ENCODE measurements at regions not wholly inside any gene's neighbourhood (a gene's known extent, or its start where the extent isn't known, plus 50 kb on each side); places are given as distances from the start of the nearest gene placed in this dataset.

DNA sequence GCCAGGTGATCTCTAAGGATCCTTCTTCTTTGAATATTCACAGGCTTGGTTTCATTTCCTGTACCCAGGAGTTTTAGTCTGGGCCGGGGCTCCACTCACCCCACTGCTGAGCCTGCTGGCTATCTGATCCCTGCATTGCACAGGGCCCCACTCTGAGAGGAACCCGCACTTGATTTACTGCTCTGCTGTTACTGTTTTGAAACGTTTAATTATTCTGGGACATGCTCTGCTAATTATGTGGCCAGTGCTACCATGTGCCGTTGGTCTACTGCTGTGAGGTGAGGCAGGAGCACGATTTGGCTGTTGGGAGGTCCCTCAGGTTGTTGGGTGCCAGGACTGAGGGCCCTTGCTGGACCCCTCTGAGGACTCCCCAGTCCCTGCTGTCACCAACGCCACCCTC, 108.7 kb upstream of the SIRPA start:
- no peak for TF ChIP-seq EZH2 (IDR thresholded peaks at IDR 0.05; ENCODE audit: low read length)
- TF ChIP-seq, protein P1, sequence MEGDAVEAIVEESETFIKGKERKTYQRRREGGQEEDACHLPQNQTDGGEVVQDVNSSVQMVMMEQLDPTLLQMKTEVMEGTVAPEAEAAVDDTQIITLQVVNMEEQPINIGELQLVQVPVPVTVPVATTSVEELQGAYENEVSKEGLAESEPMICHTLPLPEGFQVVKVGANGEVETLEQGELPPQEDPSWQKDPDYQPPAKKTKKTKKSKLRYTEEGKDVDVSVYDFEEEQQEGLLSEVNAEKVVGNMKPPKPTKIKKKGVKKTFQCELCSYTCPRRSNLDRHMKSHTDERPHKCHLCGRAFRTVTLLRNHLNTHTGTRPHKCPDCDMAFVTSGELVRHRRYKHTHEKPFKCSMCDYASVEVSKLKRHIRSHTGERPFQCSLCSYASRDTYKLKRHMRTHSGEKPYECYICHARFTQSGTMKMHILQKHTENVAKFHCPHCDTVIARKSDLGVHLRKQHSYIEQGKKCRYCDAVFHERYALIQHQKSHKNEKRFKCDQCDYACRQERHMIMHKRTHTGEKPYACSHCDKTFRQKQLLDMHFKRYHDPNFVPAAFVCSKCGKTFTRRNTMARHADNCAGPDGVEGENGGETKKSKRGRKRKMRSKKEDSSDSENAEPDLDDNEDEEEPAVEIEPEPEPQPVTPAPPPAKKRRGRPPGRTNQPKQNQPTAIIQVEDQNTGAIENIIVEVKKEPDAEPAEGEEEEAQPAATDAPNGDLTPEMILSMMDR (optimal IDR thresholded peaks at IDR 0.05 in 1 of 3, IDR thresholded peaks at IDR 0.05 in 1 of 3, conservative IDR thresholded peaks at IDR 0.05 in 1 of 3; ENCODE audit: extremely low read depth in 1 of 3, insufficient read depth in 2 of 3, low read length in 3 of 3): no peak
